ENCODE measurements at regions not wholly inside any gene's neighbourhood (a gene's known extent, or its start where the extent isn't known, plus 50 kb on each side); places are given as distances from the start of the nearest gene placed in this dataset.

DNA sequence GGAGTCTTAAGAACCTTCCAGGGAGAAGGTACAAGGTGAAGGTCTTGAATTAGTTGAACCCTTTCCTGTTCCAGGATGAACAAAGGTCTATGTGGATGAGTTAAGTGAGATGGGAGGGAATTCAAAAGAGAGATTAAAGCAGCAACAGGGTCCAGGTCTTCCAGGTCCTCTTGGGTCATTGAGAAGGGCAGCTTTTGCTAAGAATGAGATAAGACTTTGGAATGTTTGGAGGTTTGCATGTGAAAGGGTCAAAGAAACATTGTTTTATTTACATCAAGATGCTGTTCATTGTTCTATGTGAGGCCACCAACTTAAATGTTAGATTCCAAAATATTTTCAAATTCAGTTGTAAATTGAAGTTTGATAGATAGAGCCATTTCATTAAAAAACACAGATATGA lies 463.9 kb downstream of the ANXA1 start:
- intact Hi-C loops (cut with micrococcal nuclease) (no loop called here), dilution Hi-C loops (cut with HindIII; ENCODE audit: low sequenced_read_pairs, unreplicated experiment) (no loop called here), in situ Hi-C loops (cut with MboI; ENCODE audit: low sequenced_read_pairs) (no loop called here)
- Histone ChIP-seq H3K56ac (ENCODE audit: extremely low read depth, insufficient read depth, low read length) (no peak overlapping the region), H3K23ac (ENCODE audit: low read depth, low read length) (no peak overlapping the region), H3K27me3 (ENCODE audit: control insufficient read depth, insufficient read depth, low read length) (no peaks in the 10 kb centered on the region), H2AK9ac (replicated peaks; ENCODE audit: low read depth, low read length, poor library complexity) (no peak overlapping the region), H2BK120ac (ENCODE audit: low read depth, low read length) (no peak overlapping the region), H3K18ac (ENCODE audit: low read depth, low read length) (no peak overlapping the region), H3K4me2 (ENCODE audit: low read depth, low read length) (no peak overlapping the region), H3K9me3 (ENCODE audit: control insufficient read depth, insufficient read depth, low read length) (peaks cover 5% of the 10 kb centered on the region), H3K79me1 (ENCODE audit: low read depth in 1 of 2, low read length in 2 of 2) (no peaks in the 10 kb centered on the region), H2BK15ac (ENCODE audit: low read depth, low read length) (no peak overlapping the region), H3K4ac (ENCODE audit: low read depth, low read length) (no peak overlapping the region), H4K8ac (ENCODE audit: low read depth in 2 of 2, low read length in 2 of 2) (no peak overlapping the region), H2BK5ac (ENCODE audit: low read depth, low read length, poor library complexity, severe bottlenecking) (no peak overlapping the region), H3K14ac (replicated peaks; ENCODE audit: low read depth, low read length) (no peak overlapping the region), H2BK20ac (ENCODE audit: low read depth, low read length) (no peak overlapping the region), H3K27ac (ENCODE audit: insufficient read depth, low read length) (no peak overlapping the region), H3K4me1 (ENCODE audit: control insufficient read depth, insufficient read depth, low read length) (no peaks in the 10 kb centered on the region), H4K91ac (ENCODE audit: insufficient read depth, low read depth, low read length) (no peak overlapping the region), H4K5ac (ENCODE audit: low read depth, low read length) (no peak overlapping the region), H4K20me1 (ENCODE audit: insufficient read depth, low read length) (no peaks in the 10 kb centered on the region), H3K9ac (ENCODE audit: low read depth, low read length) (no peak overlapping the region), H2AFZ (replicated peaks; ENCODE audit: low read length, poor library complexity) (no peak overlapping the region), H2AK5ac (ENCODE audit: low read depth, low read length) (no peak overlapping the region), H3K9me1 (ENCODE audit: insufficient read depth, low read length) (no peaks in the 10 kb centered on the region), H3K4me3 (ENCODE audit: insufficient read depth, low read depth, low read length) (no peak overlapping the region), H3K36me3 (ENCODE audit: control insufficient read depth, insufficient read depth, low read length) (no peaks in the 10 kb centered on the region)
- no peak for ATAC-seq (ENCODE audit: low read depth)
- ChIA-PET POLR2A (ENCODE audit: unreplicated experiment) (no interaction called here), CTCF (no interaction called here)
- TF ChIP-seq NFE2L2 (IDR thresholded peaks at IDR 0.05; ENCODE audit: low read depth, low read length) (no peak), RAD21 (IDR thresholded peaks at IDR 0.05; ENCODE audit: low read length) (no peak), RFX5 (IDR thresholded peaks at IDR 0.05; ENCODE audit: low read depth, low read length) (no peak), MXI1 (IDR thresholded peaks at IDR 0.05; ENCODE audit: borderline replicate concordance, low read depth, low read length) (no peak), SMC3 (IDR thresholded peaks at IDR 0.05; ENCODE audit: low read depth, low read length) (no peak), POLR2A (IDR thresholded peaks at IDR 0.05; ENCODE audit: low read depth, low read length) (no peak), RCOR1 (IDR thresholded peaks at IDR 0.05; ENCODE audit: insufficient replicate concordance, low read length) (no peak), BHLHE40 (IDR thresholded peaks at IDR 0.05; ENCODE audit: low read depth, low read length) (no peak), FOS (IDR thresholded peaks at IDR 0.05; ENCODE audit: low read depth, low read length) (no peak), MAFK (IDR thresholded peaks at IDR 0.05; ENCODE audit: low read depth, low read length) (no peak)
- TF ChIP-seq, protein P1, sequence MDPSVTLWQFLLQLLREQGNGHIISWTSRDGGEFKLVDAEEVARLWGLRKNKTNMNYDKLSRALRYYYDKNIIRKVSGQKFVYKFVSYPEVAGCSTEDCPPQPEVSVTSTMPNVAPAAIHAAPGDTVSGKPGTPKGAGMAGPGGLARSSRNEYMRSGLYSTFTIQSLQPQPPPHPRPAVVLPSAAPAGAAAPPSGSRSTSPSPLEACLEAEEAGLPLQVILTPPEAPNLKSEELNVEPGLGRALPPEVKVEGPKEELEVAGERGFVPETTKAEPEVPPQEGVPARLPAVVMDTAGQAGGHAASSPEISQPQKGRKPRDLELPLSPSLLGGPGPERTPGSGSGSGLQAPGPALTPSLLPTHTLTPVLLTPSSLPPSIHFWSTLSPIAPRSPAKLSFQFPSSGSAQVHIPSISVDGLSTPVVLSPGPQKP (IDR thresholded peaks at IDR 0.05; ENCODE audit: borderline replicate concordance, low read depth, low read length), result no peak
- BruUV-seq (replicated peaks), result no TSS peak
- DNase-seq, result no peak

Data from IMR-90 (cell line).